ENCODE measurements at regions not wholly inside any gene's neighbourhood (a gene's known extent, or its start where the extent isn't known, plus 50 kb on each side); places are given as distances from the start of the nearest gene placed in this dataset.

- no peak for TF ChIP-seq EZH2 (IDR thresholded peaks at IDR 0.05; ENCODE audit: insufficient read depth, poor library complexity, severe bottlenecking)
- no peak for TF ChIP-seq EZH2phosphoT487 (IDR thresholded peaks at IDR 0.05; ENCODE audit: insufficient read depth, low read depth)
These were observed 841.0 kb downstream of the STIM2 start for GRCh38 chr4:27701606-27702005.
